Renal cortex interstitium (tissue), 11 donors: ENCODE measurements at regions not wholly inside any gene's neighbourhood (a gene's known extent, or its start where the extent isn't known, plus 50 kb on each side); places are given as distances from the start of the nearest gene placed in this dataset.

ENCODE experiments used
- DNase-seq, 11 donors: peaks; one replicate each; pipeline ENCODE4 v3.0.0-alpha.2; 2013; ENCODE audit warnings: low read depth in 9 of 11, low spot score in 4 of 11; ENCODE audit errors: extremely low read depth in 1 of 11

DNA sequence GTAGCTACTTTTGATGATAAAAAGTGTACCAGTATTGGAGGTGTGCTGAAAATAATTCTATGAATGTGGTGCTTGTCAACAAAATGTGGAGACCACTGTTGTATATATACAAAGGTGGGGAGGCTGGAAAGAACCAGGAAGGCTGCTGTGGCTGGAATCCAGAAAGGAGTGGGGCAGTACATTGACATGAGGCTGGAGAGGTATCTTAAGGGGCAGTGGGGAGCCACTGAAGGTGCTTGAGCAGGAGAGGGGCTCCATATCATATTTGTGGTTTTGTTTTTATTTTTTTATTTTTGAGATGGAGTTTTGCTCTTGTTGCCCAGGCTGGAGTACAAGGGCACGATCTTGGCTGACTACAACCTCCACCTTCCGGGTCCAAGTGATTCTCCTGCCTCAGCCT lies 87.9 kb upstream of the NEURL1B start:
- no peak for DNase-seq

DNA sequence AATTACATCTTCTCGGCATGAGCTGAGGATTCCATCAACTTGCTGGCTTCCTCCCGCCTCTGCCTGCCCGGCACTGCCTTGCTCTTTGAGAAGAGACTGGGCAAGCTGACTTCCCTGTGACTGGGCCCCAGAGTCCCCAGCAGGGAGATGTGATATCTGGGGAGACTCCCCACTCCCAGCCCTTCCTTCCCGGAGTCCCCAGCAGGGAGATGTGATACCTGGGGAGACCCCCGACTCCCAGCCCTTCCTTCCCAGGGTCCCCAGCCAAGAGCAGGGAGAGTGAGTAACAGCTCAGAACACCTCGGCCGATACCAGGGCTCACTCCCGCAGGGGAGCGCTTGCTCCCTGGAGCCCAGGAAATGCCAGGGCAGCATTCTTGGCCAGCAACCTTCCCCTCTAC lies 90.1 kb upstream of the NEURL1B start:
- no peak for DNase-seq

DNA sequence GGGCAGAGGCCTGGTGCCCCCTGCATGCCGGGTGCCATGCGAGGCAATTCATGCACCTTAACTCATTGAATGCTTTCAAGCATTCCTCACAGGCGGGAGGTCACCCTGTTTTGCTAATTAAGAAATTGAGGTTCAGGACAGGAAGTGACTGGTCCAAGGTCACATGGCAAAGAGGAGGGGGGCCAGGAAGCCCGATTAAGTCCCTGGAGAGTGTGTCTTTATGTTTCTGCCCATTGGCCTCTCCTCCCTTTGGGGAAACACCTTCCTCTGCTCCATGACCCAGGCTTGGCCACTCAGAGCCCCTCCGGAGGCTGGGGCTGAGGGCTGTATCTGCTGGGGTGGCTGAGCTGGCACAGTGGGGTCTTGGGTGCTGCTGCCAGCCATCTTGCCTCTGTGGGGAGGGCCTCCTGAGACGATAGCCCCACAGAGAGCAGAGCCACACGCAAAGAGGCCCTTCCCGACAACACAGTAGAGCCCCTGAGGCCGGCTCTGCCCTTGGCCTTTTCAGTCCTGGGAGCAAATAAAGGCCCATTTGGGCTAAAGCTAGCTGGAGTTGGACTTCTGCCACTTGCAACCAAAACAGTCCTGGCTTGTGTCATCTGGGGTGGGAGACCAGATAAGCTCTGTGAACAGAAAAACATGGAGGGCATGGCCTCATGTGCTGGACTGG lies 90.8 kb upstream of the NEURL1B start:
- no peak for DNase-seq

- no peak for DNase-seq
Observed at GRCh38 chr5:172549696-172550095, 91.4 kb upstream of the NEURL1B start.

DNA sequence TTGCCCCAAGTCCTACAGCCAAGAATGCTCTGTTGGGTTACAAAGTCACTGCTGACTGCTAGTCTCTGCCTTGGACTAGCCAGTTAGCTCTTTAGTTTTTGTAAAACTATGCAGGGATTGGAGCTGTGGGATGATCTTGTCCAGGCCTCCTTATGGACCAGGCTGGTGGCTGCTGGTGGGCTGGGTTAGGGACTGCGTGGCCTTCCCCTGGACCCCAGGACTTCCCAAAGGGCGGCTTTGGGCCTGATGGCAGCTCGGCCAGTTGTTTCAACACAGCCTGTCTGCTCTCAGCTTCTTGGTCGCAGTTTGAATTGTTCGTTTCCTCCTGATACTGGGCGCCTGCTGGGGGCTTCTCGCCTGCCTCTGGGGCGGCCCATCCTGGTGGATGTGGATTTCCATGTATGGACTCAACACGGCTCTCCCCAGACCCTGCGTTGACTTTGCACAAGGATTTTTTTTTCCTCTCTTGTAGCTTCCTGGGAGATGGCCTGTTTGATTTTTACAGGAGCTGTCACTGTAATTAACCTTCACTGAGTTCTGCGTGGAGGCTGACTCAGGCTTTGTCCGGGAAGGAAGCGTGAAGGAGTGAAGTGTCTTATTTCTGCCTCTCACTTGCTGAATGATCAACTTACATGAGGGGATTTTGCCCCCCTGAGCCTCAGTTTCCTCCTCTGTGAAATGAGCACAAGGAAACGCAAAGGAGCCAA lies 91.9 kb upstream of the NEURL1B start:
- DNase-seq, result no peak

DNA sequence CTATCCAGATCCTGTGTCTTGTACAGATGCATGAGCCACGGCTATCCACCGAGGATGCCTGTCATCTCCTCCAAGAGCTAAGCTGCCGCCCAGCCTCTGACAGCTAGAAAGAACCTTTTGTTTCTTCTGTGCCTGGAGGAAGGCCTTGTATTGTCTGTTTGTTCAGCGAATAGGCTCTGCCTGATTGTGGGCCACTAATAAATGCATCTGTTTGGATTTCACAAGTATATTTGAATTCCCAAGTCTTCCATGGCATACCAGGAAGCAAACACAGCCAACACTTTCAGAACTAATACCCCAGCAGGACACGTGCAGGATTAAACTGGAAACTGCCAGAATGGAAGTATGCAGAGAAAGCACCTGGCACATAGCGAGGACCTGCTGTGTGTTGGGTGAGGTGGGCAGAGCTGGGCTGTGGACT lies 92.7 kb upstream of the NEURL1B start:
- no peak for DNase-seq

DNA sequence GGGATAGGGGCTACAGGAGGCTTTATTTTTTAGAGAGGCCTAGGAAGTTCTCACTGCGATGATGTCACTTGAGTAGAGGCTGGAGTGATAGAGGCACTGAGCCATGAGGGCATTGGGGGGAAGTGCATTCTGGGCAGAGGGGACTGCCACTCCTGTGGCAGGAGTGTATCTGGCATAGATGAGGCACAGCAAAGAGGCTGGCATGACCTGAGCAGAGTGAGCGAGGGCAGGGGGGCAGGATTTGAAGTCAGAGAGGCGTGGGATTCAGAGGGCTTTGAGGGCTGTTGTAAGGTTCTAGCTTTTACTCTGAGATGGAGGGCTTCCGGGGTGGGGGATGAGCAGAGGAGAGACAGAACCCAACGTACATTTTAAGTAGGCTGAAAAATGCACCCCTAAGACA lies 91.9 kb upstream of the SH3PXD2B start:
- DNase-seq, result no peak

GRCh38 chr5:172545291-172545801 lies 91.0 kb upstream of the SH3PXD2B start:
- DNase-seq, result no peak

DNA sequence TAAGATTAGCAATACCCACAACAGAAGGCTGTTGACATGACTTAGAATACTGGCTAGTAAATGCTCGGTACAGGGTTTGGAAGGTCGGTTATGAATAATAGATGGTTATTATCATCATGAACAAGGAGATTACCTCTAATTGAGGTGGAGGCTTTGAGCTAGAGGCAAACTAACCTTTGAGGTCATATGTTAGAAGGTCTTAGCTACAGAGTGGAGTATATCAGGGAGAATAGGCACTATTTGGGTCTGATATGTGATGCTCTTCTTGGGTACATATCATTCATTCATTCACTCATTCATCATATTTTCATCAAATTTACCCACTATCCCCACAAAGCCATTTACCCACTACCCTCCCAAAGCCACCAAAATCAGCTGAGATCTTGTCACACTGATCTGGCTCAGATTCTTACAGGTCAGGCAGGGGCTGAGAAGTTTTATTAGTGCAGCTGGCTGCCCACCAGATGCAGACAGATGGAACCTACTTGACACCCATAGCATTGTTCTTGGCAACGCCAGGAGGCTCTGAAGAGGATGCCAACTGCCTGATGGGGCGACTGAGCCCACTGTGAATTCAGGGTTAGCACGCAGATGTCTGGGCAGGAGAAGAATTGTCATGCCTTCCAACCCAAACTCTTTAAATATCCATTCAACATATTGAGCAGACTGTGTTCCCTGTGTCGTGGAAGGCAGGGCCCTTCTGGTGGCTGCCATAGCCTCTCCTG lies 90.2 kb upstream of the SH3PXD2B start:
- no peak for DNase-seq

- DNase-seq, result no peak
Observed at GRCh38 chr5:172543484-172544298, 89.4 kb upstream of the SH3PXD2B start.

DNA sequence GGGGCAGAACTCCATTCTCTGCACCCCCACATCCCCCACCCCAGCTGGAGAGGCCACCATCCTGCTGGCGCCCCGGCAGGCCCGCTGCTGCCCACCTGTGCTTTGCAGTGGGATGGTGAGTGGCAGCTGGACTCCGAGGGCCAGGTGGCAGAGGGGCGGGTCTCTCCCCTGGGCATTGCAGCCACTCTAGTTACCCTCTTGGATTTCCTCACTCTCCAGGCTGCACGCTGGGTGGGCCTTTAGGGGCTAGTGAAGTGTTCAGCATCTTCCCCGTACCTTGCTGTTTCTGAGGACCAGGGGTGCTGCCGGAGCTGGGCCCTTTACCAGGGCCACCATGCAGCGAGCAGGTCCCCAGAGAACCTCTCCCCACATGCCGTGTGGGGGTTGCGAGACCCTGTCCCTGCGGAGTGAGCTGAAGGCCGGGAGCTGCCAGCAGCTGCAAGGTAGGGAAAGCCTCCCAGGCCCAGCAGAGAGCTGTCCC lies 88.4 kb upstream of the SH3PXD2B start:
- no peak for DNase-seq

- DNase-seq, result no peak
Observed at GRCh38 chr5:172541773-172542136, 87.4 kb upstream of the SH3PXD2B start.

- DNase-seq, result no peak
Observed at GRCh38 chr5:172541099-172541772, 86.9 kb upstream of the SH3PXD2B start.

DNA sequence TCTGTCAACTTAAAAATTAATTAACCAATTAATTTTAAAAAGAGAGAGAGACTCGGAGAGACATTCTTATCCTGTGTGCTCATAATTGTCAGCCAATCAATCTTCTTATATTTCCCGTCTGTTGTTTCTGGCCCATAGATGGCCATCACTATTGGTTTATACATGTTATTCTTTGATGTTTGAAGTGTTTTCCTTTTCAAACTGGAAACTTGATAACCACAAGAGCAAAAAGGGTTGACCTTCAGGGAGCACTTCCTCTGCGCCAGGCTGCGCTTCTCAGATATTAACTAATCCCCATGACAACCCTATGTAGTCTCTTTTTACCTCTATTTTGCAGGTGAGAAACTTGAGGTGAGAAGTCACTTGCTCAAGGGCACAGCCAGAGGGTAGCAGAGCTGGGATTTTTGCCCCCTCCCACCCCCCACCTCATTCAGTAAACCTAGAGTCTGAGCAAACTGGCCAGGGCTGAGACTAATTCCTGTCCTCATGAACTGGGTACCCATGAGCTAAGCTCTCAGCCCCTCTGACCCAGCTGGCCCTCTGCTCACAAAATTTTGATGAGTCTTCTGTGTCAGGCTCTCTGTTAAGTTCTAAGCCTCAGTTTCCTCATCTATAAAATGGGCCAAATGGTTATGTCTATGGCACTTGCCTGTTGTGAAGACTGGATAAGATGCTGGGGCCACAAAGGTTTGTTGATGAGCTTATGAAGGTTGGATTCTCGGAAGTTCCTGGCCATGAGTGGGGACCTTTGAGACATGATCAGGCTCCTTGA lies 86.0 kb upstream of the SH3PXD2B start:
- no peak for DNase-seq

- no peak for DNase-seq
Observed at GRCh38 chr5:172535108-172535445, 80.8 kb upstream of the SH3PXD2B start.

- no peak for DNase-seq
Observed at GRCh38 chr5:172534229-172535107, 80.1 kb upstream of the SH3PXD2B start.
